ENCODE measurements at regions not wholly inside any gene's neighbourhood (a gene's known extent, or its start where the extent isn't known, plus 50 kb on each side); places are given as distances from the start of the nearest gene placed in this dataset.

- Histone ChIP-seq H2AFZ (ENCODE audit: low read depth, low read length, severe bottlenecking) (no peak overlapping the region), H3K4me3 (ENCODE audit: insufficient read depth, low read length, poor library complexity, severe bottlenecking) (no peak overlapping the region), H3K9ac (ENCODE audit: low read length) (no peak overlapping the region), H3K9me2 (replicated peaks; ENCODE audit: insufficient read depth, low read length) (no peaks in the 10 kb centered on the region), H4K20me1 (ENCODE audit: low read depth, low read length) (no peaks in the 10 kb centered on the region), H3F3A (ENCODE audit: insufficient read depth) (no peaks in the 10 kb centered on the region), H3K36me3 (ENCODE audit: low read length) (no peaks in the 10 kb centered on the region), H3K4me2 (ENCODE audit: low read depth, low read length, poor library complexity, severe bottlenecking) (no peak overlapping the region), H3K79me2 (ENCODE audit: insufficient read depth, low read length) (no peaks in the 10 kb centered on the region), H3K9me3 (ENCODE audit: insufficient read depth, low read length) (no peaks in the 10 kb centered on the region), H3K27ac (ENCODE audit: low read depth, low read length) (no peak overlapping the region), H3K27me3 (ENCODE audit: low read length) (no peaks in the 10 kb centered on the region)
- TF ChIP-seq CTCF (IDR thresholded peaks at IDR 0.05; ENCODE audit: insufficient read depth, low read length, poor library complexity, severe bottlenecking) (no peak), EZH2phosphoT487 (conservative IDR thresholded peaks at IDR 0.05; ENCODE audit: low read length) (no peak)
Observed at GRCh38 chr13:111443981-111444380, 123.5 kb downstream of the TEX29 start.

GRCh38 chr13:111448504-111448903, 128.1 kb downstream of the TEX29 start:
- Histone ChIP-seq H3F3A (ENCODE audit: insufficient read depth) (no peaks in the 10 kb centered on the region), H3K27ac (ENCODE audit: low read depth, low read length) (no peak overlapping the region), H4K20me1 (ENCODE audit: low read depth, low read length) (no peaks in the 10 kb centered on the region), H3K9ac (ENCODE audit: low read length) (no peak overlapping the region), H3K4me2 (ENCODE audit: low read depth, low read length, poor library complexity, severe bottlenecking) (no peak overlapping the region), H3K9me3 (ENCODE audit: insufficient read depth, low read length) (no peaks in the 10 kb centered on the region), H2AFZ (ENCODE audit: low read depth, low read length, severe bottlenecking) (no peak overlapping the region), H3K79me2 (ENCODE audit: insufficient read depth, low read length) (no peaks in the 10 kb centered on the region), H3K4me3 (ENCODE audit: insufficient read depth, low read length, poor library complexity, severe bottlenecking) (no peak overlapping the region), H3K36me3 (ENCODE audit: low read length) (no peaks in the 10 kb centered on the region), H3K27me3 (ENCODE audit: low read length) (0 out of 2 replicates have a peak, but pooled peaks cover 4% of the 10 kb centered on the region), H3K9me2 (replicated peaks; ENCODE audit: insufficient read depth, low read length) (no peaks in the 10 kb centered on the region)
- TF ChIP-seq CTCF (IDR thresholded peaks at IDR 0.05; ENCODE audit: insufficient read depth, low read length, poor library complexity, severe bottlenecking) (no peak), EZH2phosphoT487 (conservative IDR thresholded peaks at IDR 0.05; ENCODE audit: low read length) (no peak)

GRCh38 chr13:111449041-111449440, 128.6 kb downstream of the TEX29 start:
- H3K4me2 ChIP-seq (ENCODE audit: low read depth, low read length, poor library complexity, severe bottlenecking) = no peak overlapping the region
- no peaks in the 10 kb centered on the region for H3K9me3 ChIP-seq (ENCODE audit: insufficient read depth, low read length)
- H3K27ac ChIP-seq (ENCODE audit: low read depth, low read length) = no peak overlapping the region
- H4K20me1 ChIP-seq (ENCODE audit: low read depth, low read length) = no peaks in the 10 kb centered on the region
- H3K36me3 ChIP-seq (ENCODE audit: low read length) = no peaks in the 10 kb centered on the region; the same call in 1 of the 2 replicates
- H3K9ac ChIP-seq (ENCODE audit: low read length) = no peak overlapping the region
- H3K9me2 ChIP-seq (replicated peaks; ENCODE audit: insufficient read depth, low read length) = no peaks in the 10 kb centered on the region
- no peaks in the 10 kb centered on the region for H3F3A ChIP-seq (ENCODE audit: insufficient read depth)
- no peak overlapping the region for H2AFZ ChIP-seq (ENCODE audit: low read depth, low read length, severe bottlenecking)
- no peak overlapping the region for H3K4me3 ChIP-seq (ENCODE audit: insufficient read depth, low read length, poor library complexity, severe bottlenecking)
- no peaks in the 10 kb centered on the region for H3K79me2 ChIP-seq (ENCODE audit: insufficient read depth, low read length)
- H3K27me3 ChIP-seq (ENCODE audit: low read length) = 0 out of 2 replicates have a peak, but pooled peaks cover 4% of the 10 kb centered on the region
- TF ChIP-seq EZH2phosphoT487 (conservative IDR thresholded peaks at IDR 0.05; ENCODE audit: low read length) (no peak), CTCF (IDR thresholded peaks at IDR 0.05; ENCODE audit: insufficient read depth, low read length, poor library complexity, severe bottlenecking) (no peak)
